Liver (tissue), 8 donors: ENCODE measurements at regions not wholly inside any gene's neighbourhood (a gene's known extent, or its start where the extent isn't known, plus 50 kb on each side); places are given as distances from the start of the nearest gene placed in this dataset.

ENCODE experiments used
- DNase-seq: peaks from one replicate; pipeline ENCODE4 v3.0.0-alpha.2; 2017; ENCODE audit warnings: low spot score
- H3K27ac ChIP-seq, 2 donors: one replicate each; pipeline ENCODE4 v1.7.0; 2013; ENCODE audit warnings: inconsistent platforms in 2 of 2, low read length in 2 of 2, control low read depth in 1 of 2, low read depth in 1 of 2, mild to moderate bottlenecking in 1 of 2
- H3K27me3 ChIP-seq, 4 donors: one replicate each; pipeline versions ENCODE4 v1.6.1 to v1.7.0; 2013; ENCODE audit warnings: low read length in 3 of 4, inconsistent platforms in 1 of 4, mild to moderate bottlenecking in 1 of 4, moderate library complexity in 1 of 4; ENCODE audit not compliant: control insufficient read depth in 4 of 4, insufficient read depth in 4 of 4
- H3K36me3 ChIP-seq, 4 donors: one replicate each; pipeline versions ENCODE4 v1.6.1 to v1.7.0; 2013; ENCODE audit warnings: low read length in 3 of 4, mild to moderate bottlenecking in 3 of 4, low read depth in 1 of 4, moderate library complexity in 1 of 4; ENCODE audit not compliant: control insufficient read depth in 4 of 4, insufficient read depth in 3 of 4
- H3K4me1 ChIP-seq, 4 donors: one replicate each; pipeline versions ENCODE4 v1.6.1 to v1.7.0; 2013; ENCODE audit warnings: low read length in 3 of 4, mild to moderate bottlenecking in 3 of 4, moderate library complexity in 1 of 4; ENCODE audit not compliant: control insufficient read depth in 4 of 4, insufficient read depth in 4 of 4
- H3K4me3 ChIP-seq, 3 donors: one replicate each; pipeline versions ENCODE4 v1.6.1 to v1.7.0; 2013; ENCODE audit warnings: low read length in 3 of 3, control low read depth in 1 of 3, low read depth in 1 of 3, mild to moderate bottlenecking in 1 of 3
- H3K9ac ChIP-seq, 2 donors: one replicate each; pipeline ENCODE4 v1.7.0; 2013; ENCODE audit warnings: low read length in 2 of 2, mild to moderate bottlenecking in 2 of 2, moderate library complexity in 2 of 2, control low read depth in 1 of 2, low read depth in 1 of 2
- H3K9me3 ChIP-seq, 4 donors: one replicate each; pipeline versions ENCODE4 v1.6.1 to v1.7.0; 2013; ENCODE audit warnings: low read length in 3 of 4; ENCODE audit not compliant: control insufficient read depth in 4 of 4
- ATF3 ChIP-seq: IDR thresholded peaks from 2 replicates; pipeline ENCODE4 v1.6.1; 2016; ENCODE audit warnings: antibody characterized with exemption
- CTCF ChIP-seq: fragments of 150-350 bp; IDR thresholded peaks from 2 replicates; pipeline ENCODE4 v1.5.1; 2017; ENCODE audit warnings: improper control_type of control experiment, low read depth, low read length; ENCODE audit not compliant: missing input control
- EGR1 ChIP-seq, 2 donors: IDR thresholded peaks; 2 replicates each; pipeline ENCODE4 v1.6.1; 2016 to 2018; ENCODE audit warnings: antibody characterized with exemption in 2 of 2, low read depth in 2 of 2
- FOXA1 ChIP-seq: IDR thresholded peaks from 2 replicates; pipeline ENCODE4 v1.6.1; 2016; ENCODE audit warnings: antibody characterized with exemption
- FOXA2 ChIP-seq: IDR thresholded peaks from 2 replicates; pipeline ENCODE4 v1.6.1; 2016; ENCODE audit warnings: antibody characterized with exemption
- GABPA ChIP-seq, 2 donors: IDR thresholded peaks in 1 of 2; conservative IDR thresholded peaks in 1 of 2; 2 replicates each; pipeline ENCODE4 v1.6.1; 2016; ENCODE audit warnings: antibody characterized with exemption in 2 of 2, mild to moderate bottlenecking in 1 of 2, moderate library complexity in 1 of 2
- HNF4A ChIP-seq, 2 donors: conservative IDR thresholded peaks; 2 replicates each; pipeline ENCODE4 v1.6.1; 2016; ENCODE audit warnings: antibody characterized with exemption in 2 of 2, mild to moderate bottlenecking in 2 of 2
- HNF4G ChIP-seq: IDR thresholded peaks from 2 replicates; pipeline ENCODE4 v1.6.1; 2016; ENCODE audit warnings: antibody characterized with exemption
- JUND ChIP-seq, 2 donors: IDR thresholded peaks; 2 replicates each; pipeline ENCODE4 v1.6.1; 2016; ENCODE audit warnings: antibody characterized with exemption in 2 of 2
- RAD21 ChIP-seq, 2 donors: IDR thresholded peaks; 2 replicates each; pipeline ENCODE4 v1.6.1; 2016; ENCODE audit warnings: antibody characterized with exemption in 2 of 2, mild to moderate bottlenecking in 2 of 2
- RXRA ChIP-seq, 2 donors: IDR thresholded peaks; 2 replicates each; pipeline ENCODE4 v1.6.1; 2017 to 2018; ENCODE audit warnings: antibody characterized with exemption in 2 of 2, mild to moderate bottlenecking in 1 of 2
- SP1 ChIP-seq: IDR thresholded peaks from 2 replicates; pipeline ENCODE4 v1.6.1; 2018; ENCODE audit warnings: antibody characterized with exemption, mild to moderate bottlenecking
- TAF1 ChIP-seq: conservative IDR thresholded peaks from 2 replicates; pipeline ENCODE4 v1.6.1; 2016; ENCODE audit warnings: antibody characterized with exemption, mild to moderate bottlenecking
- YY1 ChIP-seq: IDR thresholded peaks from 2 replicates; pipeline ENCODE4 v1.6.1; 2016; ENCODE audit warnings: antibody characterized with exemption, mild to moderate bottlenecking
- WGBS: extraction: QIAGEN DNeasy Blood & Tissue Kit; methylation state at CpG from one replicate; pipeline ENCODE4 v1.1.7; 2013; 5-methylcytosine and 5-hydroxymethylcytosine counted together
- TF ChIP-seq, protein P1 (sequence below): IDR thresholded peaks from 2 replicates; pipeline ENCODE4 v1.6.1; 2016; ENCODE audit warnings: antibody characterized with exemption
- donor health status: healthy.
- donor health status: healthy.
- donor health status: healthy.
- donor health status: healthy.
- donor health status: healthy.

GRCh38 chr3:153714588-153715290 lies 406.5 kb upstream of the ARHGEF26 start:
- H3K27ac ChIP-seq = no peak overlapping the region
- no peaks in the 10 kb centered on the region for H3K36me3 ChIP-seq
- no peak overlapping the region for H3K4me3 ChIP-seq
- H3K9me3 ChIP-seq = peaks cover 0 to 13% (median 0%) of the 10 kb centered on the region in 4 donors
- DNase-seq = no peak
- H3K27me3 ChIP-seq = no peaks in the 10 kb centered on the region
- no peak overlapping the region for H3K9ac ChIP-seq
- 77% methylated on average over 1 of the region's 1 CpG for WGBS
- no peaks in the 10 kb centered on the region for H3K4me1 ChIP-seq
- no peak for TF ChIP-seq RAD21 (IDR thresholded peaks at IDR 0.05)
- TF ChIP-seq EGR1 (IDR thresholded peaks at IDR 0.05; ENCODE audit: low read depth in 2 of 2) = no peak
- no peak for TF ChIP-seq SP1
- TF ChIP-seq TAF1 = no peak
- TF ChIP-seq ATF3 = no peak
- no peak for TF ChIP-seq FOXA2

- no peaks in the 10 kb centered on the region for H3K4me1 ChIP-seq
- no peaks in the 10 kb centered on the region for H3K27me3 ChIP-seq
- no peaks in the 10 kb centered on the region for H3K36me3 ChIP-seq
- H3K9me3 ChIP-seq = no peaks in the 10 kb centered on the region
- DNase-seq = no peak
- TF ChIP-seq SP1 = no peak
- no peak for TF ChIP-seq YY1
- TF ChIP-seq RXRA (IDR thresholded peaks at IDR 0.05) = no peak
- no peak for TF ChIP-seq JUND (IDR thresholded peaks at IDR 0.05)
- TF ChIP-seq ATF3 = no peak
- no peak for TF ChIP-seq GABPA (IDR thresholded peaks at IDR 0.05 in 1 of 2, conservative IDR thresholded peaks at IDR 0.05 in 1 of 2)
- no peak for TF ChIP-seq HNF4G
- TF ChIP-seq RAD21 (IDR thresholded peaks at IDR 0.05) = no peak
- TF ChIP-seq HNF4A (conservative IDR thresholded peaks at IDR 0.05) = no peak
- no peak for TF ChIP-seq FOXA1
- no peak for TF ChIP-seq CTCF
- TF ChIP-seq FOXA2 = no peak
- TF ChIP-seq, protein P1, sequence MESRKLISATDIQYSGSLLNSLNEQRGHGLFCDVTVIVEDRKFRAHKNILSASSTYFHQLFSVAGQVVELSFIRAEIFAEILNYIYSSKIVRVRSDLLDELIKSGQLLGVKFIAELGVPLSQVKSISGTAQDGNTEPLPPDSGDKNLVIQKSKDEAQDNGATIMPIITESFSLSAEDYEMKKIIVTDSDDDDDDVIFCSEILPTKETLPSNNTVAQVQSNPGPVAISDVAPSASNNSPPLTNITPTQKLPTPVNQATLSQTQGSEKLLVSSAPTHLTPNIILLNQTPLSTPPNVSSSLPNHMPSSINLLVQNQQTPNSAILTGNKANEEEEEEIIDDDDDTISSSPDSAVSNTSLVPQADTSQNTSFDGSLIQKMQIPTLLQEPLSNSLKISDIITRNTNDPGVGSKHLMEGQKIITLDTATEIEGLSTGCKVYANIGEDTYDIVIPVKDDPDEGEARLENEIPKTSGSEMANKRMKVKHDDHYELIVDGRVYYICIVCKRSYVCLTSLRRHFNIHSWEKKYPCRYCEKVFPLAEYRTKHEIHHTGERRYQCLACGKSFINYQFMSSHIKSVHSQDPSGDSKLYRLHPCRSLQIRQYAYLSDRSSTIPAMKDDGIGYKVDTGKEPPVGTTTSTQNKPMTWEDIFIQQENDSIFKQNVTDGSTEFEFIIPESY = no peak
- no peak overlapping the region for H3K27ac ChIP-seq
- WGBS = 84% methylated on average over 2 of the region's 2 CpGs
- H3K9ac ChIP-seq = no peak overlapping the region
- H3K4me3 ChIP-seq = no peak overlapping the region
Measured at GRCh38 chr3:153722157-153722556, 399.0 kb upstream of the ARHGEF26 start.
